Stimulated activated CD4-positive, alpha-beta T cell treated with anti-CD3 and anti-CD28 coated beads, Interleukin-2, amount 100 ng/mL, for 4 hours (primary cell): ENCODE measurements at regions not wholly inside any gene's neighbourhood (a gene's known extent, or its start where the extent isn't known, plus 50 kb on each side); places are given as distances from the start of the nearest gene placed in this dataset.

Source experiments
- DNase-seq: peaks from one replicate; pipeline ENCODE4 v3.0.0-alpha.2; 2020; ENCODE audit warnings: low read depth

DNA sequence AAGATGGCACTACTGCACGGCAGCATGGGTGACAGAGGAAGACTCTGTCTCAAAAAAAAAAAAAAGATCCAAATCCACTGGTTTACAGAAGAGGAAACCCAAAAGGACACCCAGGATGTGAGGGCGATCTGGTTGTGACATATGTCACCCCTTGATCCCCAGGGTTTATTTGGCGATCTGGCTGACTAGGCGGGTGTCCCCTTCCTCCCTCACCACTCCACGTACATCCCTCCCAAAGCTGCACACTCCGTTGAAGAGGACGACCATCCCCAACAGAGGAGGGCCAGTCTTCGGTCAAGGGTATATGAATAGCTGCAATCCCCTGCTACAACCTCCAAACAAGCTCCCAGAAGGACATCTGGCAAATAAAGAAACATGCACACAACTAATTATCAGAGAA lies 111.6 kb downstream of the HTR5A start:
- no peak for DNase-seq

- DNase-seq: no peak
Observed at GRCh38 chr7:155182406-155182970, 112.4 kb downstream of the HTR5A start.

DNA sequence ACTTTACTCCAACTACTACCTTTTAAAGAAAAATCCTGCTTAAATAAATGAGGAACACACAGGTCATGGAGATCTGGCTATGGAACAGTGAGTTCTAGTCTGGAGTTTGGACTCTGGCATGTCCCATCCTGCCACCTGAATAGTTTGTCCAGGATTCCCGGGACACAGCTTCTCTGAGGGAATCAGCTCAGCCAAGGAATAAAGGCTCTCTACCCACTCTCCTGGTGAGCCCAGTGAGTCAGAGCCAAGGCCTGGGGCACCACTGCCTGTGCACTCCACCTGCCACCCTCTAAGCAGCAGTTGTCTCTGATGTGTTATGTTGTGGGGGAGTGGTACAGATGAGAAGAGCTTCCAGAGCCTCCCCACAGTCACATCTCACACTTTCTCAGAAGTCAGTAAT lies 113.5 kb downstream of the HTR5A start:
- no peak for DNase-seq

DNA sequence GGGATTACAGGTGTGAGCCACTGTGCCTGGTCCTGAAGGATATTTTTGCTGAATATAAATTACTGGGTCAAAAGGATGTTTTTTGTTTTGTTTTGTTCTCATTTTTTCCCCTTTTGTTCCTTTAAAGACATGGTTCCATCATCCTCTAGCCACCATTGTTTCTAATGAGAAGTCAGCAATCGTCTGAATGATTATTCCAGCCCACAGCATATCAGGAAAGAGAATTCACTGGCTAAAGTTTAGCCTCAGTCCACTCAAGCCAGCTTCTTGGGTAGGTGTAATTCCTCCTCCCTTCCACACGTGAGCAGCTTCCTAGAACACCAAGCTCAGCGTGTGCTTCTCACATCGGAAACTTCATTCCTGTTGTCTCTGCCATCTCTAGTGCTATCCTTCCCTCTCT lies 112.8 kb upstream of the INSIG1 start:
- no peak for DNase-seq

- DNase-seq: no peak
Observed at GRCh38 chr7:155187061-155187785, 110.5 kb upstream of the INSIG1 start.

- DNase-seq: no peak
Observed at GRCh38 chr7:155188357-155188756, 109.3 kb upstream of the INSIG1 start.

GRCh38 chr7:155188821-155189581 lies 108.7 kb upstream of the INSIG1 start:
- no peak for DNase-seq

DNA sequence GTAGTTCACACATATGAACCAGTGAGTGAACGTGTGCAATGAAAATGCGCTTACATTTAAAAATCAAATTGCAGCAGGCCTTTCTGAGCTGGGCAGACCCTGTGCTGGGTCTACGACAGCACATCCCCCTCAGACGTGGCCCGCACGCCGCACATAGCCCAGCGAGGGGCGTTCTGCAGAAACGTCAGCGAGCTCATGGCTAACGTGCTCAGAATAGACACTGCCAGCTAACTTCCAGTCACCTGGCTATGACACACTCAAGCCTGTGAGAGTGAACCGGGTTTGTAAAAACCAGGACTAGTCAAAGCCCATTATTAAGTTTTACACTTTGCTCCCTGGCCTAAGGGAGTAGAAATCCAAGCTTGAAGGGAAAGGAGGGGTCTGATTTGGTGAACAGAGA lies 108.1 kb upstream of the INSIG1 start:
- DNase-seq: no peak

DNA sequence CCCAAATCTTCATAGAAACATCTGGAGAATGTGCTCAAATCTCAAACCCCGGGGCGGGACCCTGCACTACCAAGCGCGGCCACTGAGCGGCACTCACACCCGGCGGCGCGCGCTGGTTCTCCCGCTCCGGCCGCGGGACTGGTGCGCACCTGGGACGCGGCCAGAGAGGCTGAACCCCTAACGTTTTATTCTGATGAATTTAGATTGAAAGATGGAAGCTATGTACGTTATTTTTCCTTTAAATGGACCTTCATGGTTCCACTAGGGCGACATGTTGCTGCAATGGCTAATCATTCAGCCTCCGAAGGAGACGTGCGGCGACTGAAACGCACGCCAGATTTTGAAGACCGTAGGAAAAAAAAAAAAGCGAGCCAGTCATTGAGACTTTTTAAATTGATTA lies 107.0 kb upstream of the INSIG1 start:
- DNase-seq: peak; percentile 43

DNA sequence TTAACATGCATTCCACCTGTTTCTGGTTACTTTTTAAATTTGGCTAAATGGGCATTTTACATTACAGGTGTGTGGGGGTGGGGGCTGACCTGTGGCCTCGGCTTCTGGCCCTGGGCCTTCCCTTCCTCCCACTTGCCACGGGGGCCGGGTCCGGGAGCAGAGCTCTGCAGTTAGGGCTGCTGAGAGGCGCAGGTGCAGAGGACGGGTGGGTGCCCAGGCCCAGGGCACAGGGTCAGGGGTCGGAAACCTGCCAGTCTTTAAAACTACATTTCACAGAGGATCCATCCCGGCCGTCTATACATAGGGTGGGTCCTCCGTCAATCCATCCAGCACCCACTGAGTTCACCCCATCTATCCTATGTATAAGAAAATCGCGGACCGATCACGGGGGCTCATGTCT lies 106.5 kb upstream of the INSIG1 start:
- no peak for DNase-seq

GRCh38 chr7:155191901-155192478 lies 105.7 kb upstream of the INSIG1 start:
- no peak for DNase-seq

GRCh38 chr7:155192961-155193640 lies 104.6 kb upstream of the INSIG1 start:
- no peak for DNase-seq

GRCh38 chr7:155193716-155194115 lies 104.0 kb upstream of the INSIG1 start:
- DNase-seq: no peak

- DNase-seq: no peak
Observed at GRCh38 chr7:155194382-155195140, 103.1 kb upstream of the INSIG1 start.

DNA sequence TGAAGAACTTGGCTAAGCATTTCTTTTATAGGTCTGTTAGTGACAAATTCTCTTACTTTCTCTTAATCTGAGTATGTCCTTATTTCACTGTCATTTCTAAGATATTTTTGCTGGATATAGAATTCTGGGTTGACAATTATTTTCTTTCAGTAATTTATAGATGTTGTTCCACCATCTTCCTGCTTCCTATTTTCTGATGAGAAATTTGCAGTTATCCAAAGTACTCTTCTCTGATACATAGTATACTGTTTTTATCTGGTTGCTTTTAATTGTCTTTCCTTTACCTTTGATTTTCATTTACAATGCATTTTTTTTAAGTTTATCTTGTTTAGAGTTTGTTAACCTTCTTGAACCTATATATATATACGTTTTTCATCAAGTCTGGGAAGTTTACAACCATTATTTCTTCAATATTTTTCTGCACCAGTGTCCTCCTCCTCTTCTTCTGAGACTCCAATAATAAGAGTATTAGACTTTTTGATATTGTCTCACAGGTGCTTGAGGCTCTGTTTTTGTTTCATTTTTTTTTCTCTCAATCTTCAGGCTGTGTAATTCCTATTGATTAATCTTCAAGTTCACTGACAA lies 101.6 kb upstream of the INSIG1 start:
- no peak for DNase-seq

- no peak for DNase-seq
Observed at GRCh38 chr7:155198196-155198892, 99.3 kb upstream of the INSIG1 start.

GRCh38 chr7:155198901-155199845 lies 98.5 kb upstream of the INSIG1 start:
- peak; percentile 55 for DNase-seq

DNA sequence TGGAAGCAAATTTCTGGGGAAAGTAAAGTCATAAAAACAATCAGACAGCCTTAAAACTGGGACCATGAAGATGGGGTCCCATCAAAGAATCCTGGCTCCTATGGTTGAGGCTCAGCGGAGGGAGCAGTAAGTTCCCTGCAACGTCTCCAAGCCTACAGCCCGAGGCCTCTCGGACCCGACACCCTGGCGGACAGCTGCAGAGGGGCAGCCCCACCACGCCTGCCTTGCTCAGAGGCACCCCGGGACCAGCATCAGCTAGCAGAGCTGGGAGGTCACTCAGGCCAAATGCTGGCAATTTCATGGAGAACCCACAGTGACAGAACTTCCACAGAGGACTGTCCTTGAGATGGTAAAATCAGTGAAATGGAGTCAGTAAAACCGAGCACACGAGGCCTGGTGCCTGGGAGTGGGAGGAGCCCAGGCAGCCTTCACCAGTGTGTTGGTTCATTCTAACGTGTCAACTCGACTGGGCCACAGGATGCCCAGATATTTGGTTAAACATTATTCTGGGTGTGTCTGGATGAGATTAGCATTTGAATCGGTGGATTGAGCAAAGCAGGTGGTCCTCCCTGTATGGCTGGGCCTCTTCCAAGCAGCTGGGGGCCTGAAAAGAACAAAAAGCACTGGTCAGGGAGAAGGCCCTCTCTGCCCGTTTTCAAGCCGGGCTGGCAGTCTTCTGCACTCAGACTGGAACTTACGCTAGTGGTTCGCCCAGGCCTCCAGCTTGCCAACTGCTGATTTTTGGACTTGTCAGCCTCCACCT lies 96.2 kb upstream of the INSIG1 start:
- DNase-seq: no peak
